HG03097 (cell line): ENCODE measurements at regions not wholly inside any gene's neighbourhood (a gene's known extent, or its start where the extent isn't known, plus 50 kb on each side); places are given as distances from the start of the nearest gene placed in this dataset.
"Not testable (repeated sequence)": the region's sequence is repeated elsewhere in the genome, so short reads cannot be mapped to it uniquely, and the experiment has no call there.

ENCODE experiments used
- ATAC-seq: cut with Tn5 transposase; IDR thresholded peaks from one replicate; pipeline ENCODE4 v1.9.1; 2021; ENCODE audit not compliant: unreplicated experiment, low FRiP score

DNA sequence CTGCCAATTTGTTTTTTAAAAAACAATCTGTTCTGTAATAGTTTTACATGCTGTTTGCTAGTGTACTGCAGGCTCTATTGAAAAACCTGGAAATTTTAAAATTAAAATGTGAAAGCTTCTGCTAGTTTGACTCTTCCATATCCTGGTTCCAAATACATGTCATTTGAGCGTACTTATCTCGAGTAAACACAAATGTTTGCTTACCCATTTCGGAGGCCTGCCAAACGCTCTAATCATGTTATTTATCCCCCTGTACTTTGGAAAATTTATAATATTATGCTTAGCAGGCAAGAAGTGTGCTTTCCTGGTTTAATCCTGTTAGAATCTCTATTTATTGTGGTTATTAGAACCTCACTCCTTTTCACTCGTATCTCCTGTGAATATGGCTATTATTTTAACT, 476.8 kb upstream of the CYLC2 start:
- no peak for ATAC-seq

DNA sequence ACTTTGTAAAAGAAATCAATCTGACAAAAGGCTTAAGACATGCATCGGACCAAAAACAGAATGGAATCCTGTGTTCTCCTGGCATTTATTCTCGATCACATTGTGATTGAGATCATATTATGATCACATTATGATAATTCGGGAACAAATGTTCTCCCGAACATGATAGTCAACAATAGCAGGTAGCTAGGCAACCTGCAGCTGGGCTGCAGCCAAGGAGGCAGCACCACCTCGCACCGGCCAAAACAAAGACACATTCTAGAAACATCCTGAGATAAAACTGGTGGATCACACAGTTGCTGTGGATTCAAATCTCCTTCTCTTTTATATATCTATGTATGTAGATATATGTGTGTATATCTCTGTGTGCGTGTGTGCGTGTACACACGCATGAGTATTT, 480.6 kb upstream of the CYLC2 start:
- ATAC-seq, result no peak

DNA sequence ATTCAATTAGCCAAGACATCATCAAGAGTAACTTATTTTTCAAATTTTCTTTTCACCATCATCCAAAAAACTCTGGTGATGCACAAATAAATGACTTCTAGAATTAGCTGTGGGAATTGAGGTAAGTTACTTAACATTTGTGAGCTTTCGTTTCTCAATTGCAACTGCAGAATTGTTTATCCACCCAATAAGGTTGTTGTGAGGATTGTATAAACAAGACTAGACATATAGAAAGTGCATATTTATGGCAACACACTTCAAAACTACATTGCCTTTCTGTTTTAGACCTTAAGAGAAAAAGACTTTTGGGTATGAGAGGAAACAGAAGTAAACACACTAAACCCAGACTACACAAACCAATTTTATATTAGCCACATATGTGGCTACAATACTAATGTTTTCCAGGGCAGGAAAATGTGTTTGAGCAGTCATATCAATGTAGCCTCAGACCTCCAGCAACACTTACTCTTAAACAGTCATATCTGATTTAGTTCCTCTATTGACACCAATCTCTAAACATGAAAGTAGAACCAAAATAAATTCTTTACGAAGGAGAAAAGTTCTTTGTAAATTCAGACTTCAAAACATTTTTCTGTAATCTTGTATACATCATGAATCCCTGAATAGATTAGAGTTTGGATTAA, 488.0 kb upstream of the CYLC2 start:
- ATAC-seq, result no peak

DNA sequence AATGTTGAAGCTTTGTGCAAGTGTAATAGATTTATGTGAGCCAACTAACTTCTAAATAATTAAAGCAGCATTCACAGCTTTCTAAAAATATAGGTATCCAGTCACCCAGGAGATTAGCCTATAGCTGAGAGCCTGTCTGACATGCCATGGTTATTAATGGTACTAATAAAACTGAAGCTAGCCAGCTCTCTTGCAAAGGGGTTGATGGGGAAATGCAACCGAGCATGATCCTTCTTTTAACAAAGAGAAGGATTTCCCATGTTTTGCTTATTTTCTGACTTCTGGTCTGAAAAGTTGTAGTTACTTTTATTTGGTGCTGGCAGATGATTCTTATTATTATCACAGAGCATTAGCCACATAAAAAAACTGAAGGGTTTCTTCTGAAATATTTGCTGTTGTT, 488.7 kb upstream of the CYLC2 start:
- no peak for ATAC-seq

DNA sequence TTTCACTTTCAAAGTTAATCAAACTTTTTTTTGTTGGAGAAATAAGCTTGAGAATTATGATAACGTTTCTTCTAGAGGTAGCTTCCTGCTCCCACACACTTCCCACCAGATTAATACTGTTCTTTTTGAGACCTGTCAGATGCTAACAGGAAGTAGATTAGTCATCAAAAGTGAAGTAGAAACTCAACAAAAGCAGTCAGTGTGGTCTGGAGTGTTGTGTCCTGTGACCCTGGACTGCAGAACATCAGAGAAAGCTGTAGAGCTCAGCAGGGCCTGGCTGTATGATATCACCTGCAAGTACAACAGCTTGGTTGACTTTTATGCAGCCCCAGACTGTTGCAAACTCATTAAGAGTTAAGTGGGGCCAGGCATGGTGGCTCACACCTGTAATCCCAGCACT, 495.7 kb upstream of the CYLC2 start:
- no peak for ATAC-seq

DNA sequence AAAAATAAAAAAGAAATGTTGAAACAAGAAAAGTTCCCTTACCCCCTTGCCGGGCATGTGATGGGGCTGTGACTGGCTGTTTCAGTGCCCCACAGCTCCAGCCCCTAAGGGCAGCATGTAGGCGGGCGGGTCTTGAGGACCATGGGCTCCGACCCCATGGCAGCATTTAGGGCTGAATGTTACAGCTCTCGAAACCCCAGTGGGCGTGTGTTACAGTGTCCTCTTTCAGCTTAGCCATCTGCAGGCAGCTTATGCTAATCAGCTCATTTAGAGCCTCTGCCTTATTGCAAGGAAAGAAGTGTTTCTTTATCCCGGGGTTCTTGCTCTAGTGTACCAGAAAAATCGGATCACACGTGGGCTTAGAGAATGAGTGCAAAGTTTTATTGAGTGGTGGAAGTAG, 497.4 kb upstream of the CYLC2 start:
- no peak for ATAC-seq

DNA sequence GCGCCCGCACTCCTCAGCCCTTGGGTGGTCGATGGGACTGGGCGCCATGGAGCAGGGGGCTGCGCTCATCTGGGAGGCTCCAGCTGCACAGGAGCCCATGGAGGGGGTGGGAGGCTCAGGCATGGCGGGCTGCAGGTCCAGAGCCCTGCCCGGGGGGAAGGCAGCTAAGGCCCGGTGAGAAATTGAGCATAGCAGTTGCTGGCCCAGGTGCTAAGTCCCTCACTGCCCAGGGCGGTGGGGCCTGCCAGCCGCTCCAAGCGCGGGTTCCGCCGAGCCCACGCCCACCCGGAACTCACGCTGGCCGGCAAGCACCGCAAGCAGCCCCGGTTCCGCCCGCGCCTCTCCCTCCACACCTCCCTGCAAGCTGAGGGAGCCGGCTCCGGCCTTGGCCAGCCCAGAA, 508.2 kb upstream of the CYLC2 start:
- not testable (repeated sequence) for ATAC-seq

DNA sequence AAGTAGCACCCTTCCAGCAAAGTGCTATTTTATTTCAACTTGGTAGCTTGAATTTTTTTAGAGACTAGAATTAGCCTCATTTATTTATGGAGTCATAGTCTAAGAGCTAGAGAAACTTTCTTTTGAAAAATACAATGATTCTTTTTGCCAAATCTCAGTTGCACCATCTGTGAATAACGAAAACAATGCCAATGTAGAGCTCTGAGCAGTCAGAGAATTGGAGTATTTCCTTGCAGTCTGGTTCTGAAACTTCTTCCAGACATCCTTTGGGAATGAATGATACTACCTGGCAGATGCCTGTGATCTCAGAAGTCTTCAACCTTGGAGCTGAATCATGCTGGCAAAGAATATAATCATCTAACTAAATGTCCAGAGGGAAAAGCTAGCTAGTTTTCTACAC, 511.5 kb upstream of the CYLC2 start:
- ATAC-seq, result no peak

DNA sequence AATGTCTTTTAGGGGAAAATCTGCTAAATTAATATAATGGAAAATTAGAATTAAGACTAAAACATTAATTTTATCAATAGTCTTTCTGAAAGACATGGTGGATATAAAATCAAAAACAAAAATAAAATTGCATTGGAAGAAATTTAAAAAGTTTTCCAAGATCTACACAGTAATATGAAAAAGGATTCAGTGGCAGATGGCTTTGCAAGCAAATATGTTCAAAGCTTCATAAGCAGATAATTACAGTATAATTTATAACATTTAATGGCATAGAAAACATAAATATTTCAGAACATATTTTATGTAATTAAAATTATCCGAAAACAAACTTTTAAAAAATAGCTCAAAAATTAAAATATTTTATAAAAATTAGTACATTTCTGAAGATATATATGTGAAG, 512.4 kb upstream of the CYLC2 start:
- ATAC-seq, result no peak

DNA sequence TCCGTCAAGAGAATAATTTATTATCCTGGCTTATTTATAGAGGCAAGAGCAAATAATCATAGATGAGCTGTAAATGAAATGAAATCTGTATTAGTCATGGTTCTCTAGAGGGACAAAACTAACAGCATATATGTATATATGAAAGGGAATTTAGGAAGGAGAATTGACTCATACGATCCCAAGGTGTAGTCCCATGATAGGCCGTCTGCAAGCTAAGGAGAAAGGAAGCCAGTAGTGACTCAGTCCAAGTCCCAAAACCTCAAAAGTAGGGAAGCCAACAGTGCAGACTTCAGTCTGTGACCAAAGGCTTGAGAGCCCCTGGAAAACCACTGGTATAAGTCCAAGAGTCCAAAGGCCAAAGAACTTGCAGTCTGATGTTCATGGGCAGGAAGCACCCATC, 515.9 kb upstream of the CYLC2 start:
- ATAC-seq, result no peak

DNA sequence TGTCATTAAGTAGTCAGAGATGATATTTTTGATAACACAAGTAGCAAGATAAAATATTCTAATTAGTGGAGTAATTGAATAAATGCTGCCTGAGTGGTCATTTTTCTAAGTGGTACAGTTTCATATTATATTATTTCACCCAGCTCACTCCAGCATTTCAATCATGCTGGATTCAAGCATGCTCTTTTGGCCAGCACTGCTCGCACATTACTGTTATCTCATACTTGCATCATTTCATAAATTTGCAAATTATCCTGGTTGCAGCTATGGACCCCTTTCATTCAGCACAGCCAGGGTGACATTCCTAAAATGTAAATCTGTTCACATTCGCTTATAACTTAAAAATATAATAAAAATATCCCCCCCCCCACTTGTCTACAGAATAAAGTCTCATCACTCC, 520.8 kb upstream of the CYLC2 start:
- ATAC-seq, result no peak

DNA sequence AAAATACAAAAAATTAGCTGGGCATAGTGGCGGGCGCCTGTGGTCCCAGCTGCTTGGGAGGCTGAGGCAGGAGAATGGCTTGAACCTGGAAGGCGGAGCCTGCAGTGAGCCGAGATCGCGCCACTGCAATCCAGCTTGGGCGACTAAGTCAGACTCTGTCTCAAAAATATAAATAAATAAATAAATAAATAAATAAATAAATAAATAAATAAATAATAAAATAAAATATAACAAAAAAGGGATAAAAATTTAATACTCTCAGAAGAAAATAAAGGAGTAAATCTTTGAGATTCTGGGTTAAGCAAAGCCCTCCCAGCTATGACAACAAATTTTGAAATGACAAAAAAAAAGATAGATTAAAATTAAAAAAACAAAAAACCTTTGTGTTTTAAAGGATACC, 525.7 kb upstream of the CYLC2 start:
- not testable (repeated sequence) for ATAC-seq

DNA sequence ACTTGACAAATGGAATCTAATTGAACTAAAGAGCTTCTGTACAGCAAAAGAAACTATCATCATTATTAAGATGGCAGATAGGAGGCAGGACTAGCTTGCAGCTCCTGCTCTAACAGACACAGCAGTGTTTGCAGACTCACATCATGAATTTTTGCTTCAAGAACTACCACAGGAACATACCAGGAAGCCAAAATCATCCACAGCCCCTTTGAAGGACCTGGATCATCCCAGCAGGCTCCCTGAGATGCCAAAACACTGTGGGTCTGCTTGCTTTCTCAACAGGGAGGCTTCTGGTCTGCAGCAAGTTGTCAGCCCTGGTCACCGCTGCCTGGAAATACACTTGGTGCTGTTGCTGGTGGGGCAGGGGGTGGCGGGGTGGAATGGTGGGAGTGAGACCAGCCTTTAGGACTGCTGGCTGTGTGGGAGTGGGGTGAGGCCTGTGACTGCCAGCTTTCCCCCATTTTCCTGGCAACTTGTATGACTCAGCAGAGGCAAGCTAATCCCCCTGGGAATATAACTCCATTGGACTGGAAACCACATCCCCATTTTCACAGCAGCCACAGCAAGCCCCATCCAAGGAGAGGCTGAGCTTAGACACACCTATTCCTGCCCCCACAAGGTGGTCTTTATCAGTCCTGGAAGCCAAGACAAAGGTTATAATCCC, 533.8 kb upstream of the CYLC2 start:
- no peak for ATAC-seq

DNA sequence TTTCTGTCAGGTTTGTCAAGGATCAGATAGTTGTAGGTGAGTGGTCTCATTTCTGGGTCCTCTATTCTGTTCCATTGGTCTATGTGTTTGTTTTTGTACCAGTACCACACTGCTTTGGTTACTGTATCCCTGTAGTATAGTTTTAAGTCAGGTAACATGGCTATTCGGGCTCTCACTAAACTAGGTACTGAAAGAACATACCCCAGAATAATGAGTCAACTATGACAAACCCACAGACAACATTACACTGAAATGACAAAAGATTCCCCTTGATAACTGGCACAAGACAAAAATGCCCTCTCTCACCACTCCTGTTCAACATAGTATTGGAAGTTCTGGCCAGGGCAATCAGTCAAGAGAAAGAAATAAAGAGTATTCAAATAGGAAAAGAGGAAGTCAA, 535.3 kb upstream of the CYLC2 start:
- ATAC-seq, result no peak

DNA sequence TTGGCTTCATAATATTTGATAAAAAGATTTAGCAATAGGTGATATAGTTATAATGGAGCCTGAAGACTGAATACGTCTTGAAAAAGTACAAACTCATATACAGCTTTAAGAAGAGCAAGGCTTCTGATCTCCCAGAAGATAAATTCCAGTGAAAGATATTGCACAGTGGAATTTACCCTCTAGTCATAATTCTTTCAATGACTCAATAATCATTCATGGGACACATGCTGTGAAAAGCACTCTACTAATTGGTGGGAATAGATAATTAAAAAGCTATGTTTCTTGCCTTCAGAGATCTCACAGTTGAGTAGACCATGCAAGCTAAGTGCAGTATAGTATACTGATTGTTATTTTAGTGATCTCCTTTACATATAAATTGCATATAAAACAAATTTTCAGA, 538.6 kb upstream of the CYLC2 start:
- ATAC-seq, result no peak

DNA sequence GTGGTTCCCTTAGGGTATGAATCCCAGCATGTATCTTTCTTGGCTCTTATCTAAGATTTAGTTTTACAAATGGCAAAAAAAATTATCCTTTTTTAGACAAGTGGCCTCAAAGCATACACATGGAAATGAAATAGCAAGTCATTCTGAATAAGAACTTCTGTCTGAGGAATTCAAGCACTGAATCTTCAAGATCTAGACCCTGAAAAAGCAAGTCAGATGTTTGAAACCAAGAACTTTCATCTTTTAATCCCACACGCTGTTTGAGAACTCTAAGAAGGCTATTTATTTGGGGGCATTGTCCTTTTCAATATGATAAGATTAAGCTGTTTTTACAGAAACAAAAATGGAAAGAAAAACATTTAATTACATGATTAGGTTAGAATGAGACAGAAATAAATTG, 549.2 kb upstream of the CYLC2 start:
- no peak for ATAC-seq

DNA sequence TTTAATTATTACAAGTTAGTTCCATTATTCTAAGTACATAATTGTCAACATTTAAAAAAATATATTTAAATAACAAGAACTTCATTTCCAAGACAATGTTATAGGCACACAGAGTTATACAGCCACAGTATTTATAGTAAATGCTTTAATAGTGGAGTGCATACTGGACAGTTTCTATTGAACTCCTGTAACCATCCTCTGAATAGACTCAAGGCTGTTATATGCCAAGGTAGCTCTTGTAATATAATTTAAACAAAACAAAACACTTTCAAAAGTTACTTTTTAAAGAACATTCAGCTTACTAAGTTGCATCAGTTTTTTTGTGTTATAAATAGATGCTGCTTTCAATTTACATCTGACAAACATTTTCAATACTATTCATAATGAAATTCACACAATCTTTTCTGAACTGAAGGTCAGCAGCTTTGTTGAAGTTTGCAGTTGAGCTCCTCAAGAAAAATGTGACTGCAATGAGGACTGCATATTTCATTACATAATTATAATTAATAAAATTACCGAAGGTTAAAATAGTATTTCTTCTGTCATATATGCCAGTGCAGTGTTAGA, 549.9 kb upstream of the CYLC2 start:
- ATAC-seq, result no peak

DNA sequence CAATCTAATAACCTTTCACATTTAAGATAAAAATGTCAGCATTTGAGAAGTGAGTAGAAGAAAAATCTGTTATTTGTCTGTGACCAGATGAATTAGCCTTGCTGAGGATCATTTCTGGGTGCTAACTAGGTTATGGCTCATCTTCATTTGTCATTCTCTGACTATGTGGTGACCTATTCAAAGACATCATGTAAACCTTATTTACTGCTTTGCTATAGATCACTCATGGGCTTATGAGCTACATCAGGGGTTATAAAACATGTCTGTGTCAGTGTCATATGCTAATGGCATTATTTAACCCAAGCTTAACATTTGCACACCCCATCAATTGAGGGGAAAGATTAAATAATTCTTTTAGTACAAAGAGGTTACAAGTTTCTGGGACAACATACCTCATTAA, 555.5 kb upstream of the CYLC2 start:
- no peak for ATAC-seq

DNA sequence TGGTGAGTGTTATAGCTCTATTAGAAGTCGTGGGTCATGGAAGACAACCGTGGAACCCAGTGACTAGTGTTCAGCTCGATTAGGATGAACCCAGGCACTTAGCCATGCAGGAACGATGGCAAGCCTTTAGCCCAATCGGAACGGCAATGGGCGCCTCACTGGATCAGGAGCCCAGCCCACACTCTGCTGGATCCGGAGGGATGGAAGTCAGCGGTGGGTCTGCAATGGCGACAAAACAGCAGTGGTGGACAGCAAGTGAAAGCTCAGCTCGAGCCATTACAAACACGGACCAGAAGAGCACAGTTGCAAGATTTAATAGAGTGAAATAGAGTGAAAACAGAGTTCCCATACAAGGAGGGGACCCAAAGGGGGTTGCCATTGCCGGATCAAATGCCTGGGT, 558.5 kb upstream of the CYLC2 start:
- not testable (repeated sequence) for ATAC-seq

DNA sequence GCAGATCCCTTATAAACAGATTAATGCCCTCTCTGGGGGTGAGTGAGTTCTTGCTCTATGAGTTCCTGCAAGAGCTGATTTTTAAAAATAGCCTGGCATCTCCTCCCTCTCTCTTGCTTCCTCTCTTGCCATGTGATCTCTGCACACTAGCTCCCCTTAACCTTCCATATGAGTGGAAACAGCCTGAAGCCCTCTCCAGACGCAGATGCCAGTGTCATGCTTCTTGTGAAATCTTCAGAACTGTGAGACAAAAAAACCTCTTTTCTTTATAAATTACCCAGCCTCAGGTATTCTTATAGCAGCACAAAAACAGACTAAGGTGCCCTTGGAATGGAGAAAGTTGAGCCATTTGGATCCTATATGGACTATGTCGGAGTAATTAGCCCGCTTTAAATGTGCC, 559.7 kb upstream of the CYLC2 start:
- ATAC-seq, result no peak

DNA sequence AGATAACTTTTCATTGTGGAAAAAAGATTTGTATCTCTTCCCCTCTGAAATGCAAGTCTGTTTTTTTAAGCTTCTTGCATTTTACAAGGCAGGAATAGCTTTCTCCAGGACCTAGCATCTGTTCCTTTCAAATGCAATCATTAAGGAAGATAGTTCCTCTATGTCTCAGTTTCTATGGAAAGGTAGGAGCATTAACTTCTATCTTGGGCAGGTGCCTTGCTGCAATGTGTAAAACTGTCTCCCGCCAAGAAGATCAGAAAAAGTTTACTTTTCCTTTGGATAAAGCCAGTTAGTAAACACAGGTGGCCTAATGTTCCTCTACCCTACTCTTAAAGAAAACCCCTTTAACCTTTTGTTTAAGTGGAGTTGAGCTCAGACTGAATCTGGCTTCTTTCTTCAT, 560.6 kb upstream of the CYLC2 start:
- no peak for ATAC-seq

DNA sequence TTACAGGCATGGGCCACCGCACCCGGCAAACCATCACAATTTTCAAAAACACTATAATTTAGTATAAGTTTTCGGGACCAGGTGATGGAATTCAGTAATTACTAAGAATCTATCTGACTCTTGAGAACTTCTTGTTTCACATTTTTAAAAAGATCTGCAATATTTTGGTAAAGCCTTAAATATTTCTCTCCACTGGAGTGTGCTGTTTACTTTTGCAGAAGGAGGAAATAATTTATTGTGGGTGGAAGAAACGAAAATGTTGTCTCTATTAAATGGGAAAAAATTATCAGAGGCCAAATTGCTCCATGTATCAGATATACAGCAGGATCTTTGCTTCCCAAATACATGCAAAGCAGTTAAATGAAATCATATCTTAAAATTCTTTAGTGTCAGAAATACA, 566.8 kb upstream of the CYLC2 start:
- ATAC-seq, result no peak
